MCF 10A (cell line): ENCODE measurements at regions not wholly inside any gene's neighbourhood (a gene's known extent, or its start where the extent isn't known, plus 50 kb on each side); places are given as distances from the start of the nearest gene placed in this dataset.

Experiments
- BruUV-seq: library from RNA; stranded (reverse); fragments of 400-500 nt; replicated peaks from 2 replicates; lab custom pipeline; 2021; lab: Mats Ljungman, UMichigan
- CTCF ChIA-PET: fragments of 300-600 bp; sonication (Branson Sonifier 250); formaldehyde crosslinking; extraction: SDS; loops from one replicate; lab custom pipeline; 2021; ENCODE audit warnings: antibody characterized with exemption, inconsistent platforms; lab: Yijun Ruan, JAX
- POLR2A ChIA-PET: fragments of 300-600, 350-650 bp; sonication (Branson Sonifier 250); formaldehyde crosslinking; extraction: SDS; loops from one replicate; lab custom pipeline; 2020; ENCODE audit warnings: antibody characterized with exemption, inconsistent platforms; lab: Yijun Ruan, JAX
- DNase-seq: peaks from one replicate; pipeline ENCODE4 v3.0.0-alpha.2; 2018; ENCODE audit not compliant: unreplicated experiment
- H3K27ac Mint-ChIP-seq: one replicate; pipeline ENCODE4 v1.8.0; 2022; ENCODE audit warnings: mild to moderate bottlenecking, low read depth, mixed read lengths; ENCODE audit not compliant: unreplicated experiment
- H3K27me3 Mint-ChIP-seq: one replicate; pipeline ENCODE4 v1.8.0; 2022; ENCODE audit warnings: mixed read lengths; ENCODE audit not compliant: insufficient read depth, unreplicated experiment
- H3K36me3 Mint-ChIP-seq: one replicate; pipeline ENCODE4 v1.8.0; 2022; ENCODE audit warnings: mild to moderate bottlenecking, moderate library complexity, mixed read lengths; ENCODE audit not compliant: insufficient read depth, unreplicated experiment
- H3K4me1 Mint-ChIP-seq: one replicate; pipeline ENCODE4 v1.8.0; 2022; ENCODE audit warnings: mixed read lengths; ENCODE audit not compliant: insufficient read depth, unreplicated experiment
- H3K4me3 Mint-ChIP-seq: one replicate; pipeline ENCODE4 v1.8.0; 2022; ENCODE audit warnings: mild to moderate bottlenecking, moderate library complexity, mixed read lengths; ENCODE audit not compliant: unreplicated experiment
- H3K9me3 Mint-ChIP-seq: one replicate; pipeline ENCODE4 v1.8.0; 2022; ENCODE audit warnings: mixed read lengths; ENCODE audit not compliant: unreplicated experiment
- intact Hi-C: fragments of 100-400 bp; cut with micrococcal nuclease; formaldehyde crosslinking; loops from 2 replicates; pipeline ENCODE4 v1.14.1; 2022
- TF ChIP-seq, protein P1 (sequence below): fragments of 200-600 bp; IDR thresholded peaks from one replicate; pipeline ENCODE4 v1.8.0; 2022; ENCODE audit warnings: antibody characterized with exemption, mild to moderate bottlenecking; ENCODE audit not compliant: unreplicated experiment

DNA sequence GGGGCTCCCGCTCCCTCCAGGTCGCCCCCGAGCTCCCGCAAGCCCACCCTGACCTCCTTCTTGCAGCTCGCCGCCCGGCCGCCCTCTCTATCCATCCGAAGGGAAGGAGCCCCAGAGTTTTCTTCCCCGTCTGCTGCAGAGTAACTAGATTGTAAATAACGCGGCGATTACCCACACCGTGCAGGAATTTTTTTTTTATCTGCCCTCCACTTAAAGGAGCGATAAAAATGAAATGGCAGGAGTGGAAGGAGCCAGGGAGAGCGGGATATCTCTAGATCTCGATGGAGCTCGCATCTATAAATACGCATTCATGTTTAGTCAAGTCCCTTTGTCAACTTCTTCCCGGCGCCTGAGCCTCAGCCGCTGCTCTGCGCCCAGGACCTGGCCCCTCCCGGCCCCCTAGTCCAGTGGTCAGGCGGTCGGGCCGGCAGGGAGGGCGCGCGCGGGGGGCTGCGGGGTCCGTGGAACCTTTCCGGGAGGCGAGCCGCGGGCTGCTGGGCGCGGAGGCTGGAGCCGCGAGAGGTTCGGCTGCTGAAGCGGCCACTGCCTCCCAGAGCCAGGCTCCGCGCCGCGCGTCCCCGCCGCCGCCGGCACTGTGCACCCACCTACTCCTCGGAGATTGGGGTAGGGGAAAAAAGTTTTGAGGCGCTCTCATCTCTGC is 386.0 kb downstream of the BCAT1 start:
- intact Hi-C loops, result no loop called here
- peak overlapping the region; percentile 77 for H3K4me3 Mint-ChIP-seq
- peak; percentile 9 for DNase-seq
- H3K9me3 Mint-ChIP-seq, result no peaks in the 10 kb centered on the region
- H3K27ac Mint-ChIP-seq, result no peak overlapping the region
- TF ChIP-seq, protein P1, sequence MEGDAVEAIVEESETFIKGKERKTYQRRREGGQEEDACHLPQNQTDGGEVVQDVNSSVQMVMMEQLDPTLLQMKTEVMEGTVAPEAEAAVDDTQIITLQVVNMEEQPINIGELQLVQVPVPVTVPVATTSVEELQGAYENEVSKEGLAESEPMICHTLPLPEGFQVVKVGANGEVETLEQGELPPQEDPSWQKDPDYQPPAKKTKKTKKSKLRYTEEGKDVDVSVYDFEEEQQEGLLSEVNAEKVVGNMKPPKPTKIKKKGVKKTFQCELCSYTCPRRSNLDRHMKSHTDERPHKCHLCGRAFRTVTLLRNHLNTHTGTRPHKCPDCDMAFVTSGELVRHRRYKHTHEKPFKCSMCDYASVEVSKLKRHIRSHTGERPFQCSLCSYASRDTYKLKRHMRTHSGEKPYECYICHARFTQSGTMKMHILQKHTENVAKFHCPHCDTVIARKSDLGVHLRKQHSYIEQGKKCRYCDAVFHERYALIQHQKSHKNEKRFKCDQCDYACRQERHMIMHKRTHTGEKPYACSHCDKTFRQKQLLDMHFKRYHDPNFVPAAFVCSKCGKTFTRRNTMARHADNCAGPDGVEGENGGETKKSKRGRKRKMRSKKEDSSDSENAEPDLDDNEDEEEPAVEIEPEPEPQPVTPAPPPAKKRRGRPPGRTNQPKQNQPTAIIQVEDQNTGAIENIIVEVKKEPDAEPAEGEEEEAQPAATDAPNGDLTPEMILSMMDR, result no peak
- H3K27me3 Mint-ChIP-seq, result no peaks in the 10 kb centered on the region
- no TSS peak for BruUV-seq
- ChIA-PET POLR2A (interaction anchor here (0.6 kb wide), 1 partner anchor 276 kb away, joined by 3 read pairs; no protein-coding TSS in a partner anchor), CTCF (interaction anchor here (1.1 kb wide), 1 partner anchor 8 kb away, joined by 5 read pairs; no protein-coding TSS in a partner anchor)
- H3K4me1 Mint-ChIP-seq, result peaks cover 8% of the 10 kb centered on the region
- H3K36me3 Mint-ChIP-seq, result no peaks in the 10 kb centered on the region

GRCh38 chr12:24561882-24562770 is 386.8 kb downstream of the BCAT1 start:
- Mint-ChIP-seq H3K4me1 (peaks cover 8% of the 10 kb centered on the region), H3K27ac (no peak overlapping the region), H3K4me3 (peak overlapping the region; percentile 77), H3K36me3 (no peaks in the 10 kb centered on the region), H3K9me3 (no peaks in the 10 kb centered on the region), H3K27me3 (no peaks in the 10 kb centered on the region)
- peak; percentile 31 for DNase-seq
- TF ChIP-seq, protein P1, result no peak
- intact Hi-C loops, result no loop called here
- ChIA-PET POLR2A (interaction anchor here (1.1 kb wide), 1 partner anchor 9 kb away, joined by 5 read pairs; no protein-coding TSS in a partner anchor), CTCF (interaction anchor here (0.7 to 1.1 kb wide), 3 partner anchors 9 to 1897 kb away, joined by 3 to 5 read pairs (median 3); no protein-coding TSS in a partner anchor)
- BruUV-seq, result no TSS peak

GRCh38 chr12:24561411-24561871 is 387.5 kb downstream of the BCAT1 start:
- ChIA-PET CTCF (interaction anchor here (0.6 to 0.7 kb wide), 3 partner anchors 45 to 1896 kb away, joined by 3 read pairs; no protein-coding TSS in a partner anchor), POLR2A (interaction anchor here (0.6 to 1.1 kb wide), 2 partner anchors 8 to 12 kb away, joined by 5 read pairs; no protein-coding TSS in a partner anchor)
- no peak overlapping the region for H3K27ac Mint-ChIP-seq
- intact Hi-C loops, result no loop called here
- H3K9me3 Mint-ChIP-seq, result no peaks in the 10 kb centered on the region
- H3K27me3 Mint-ChIP-seq, result no peaks in the 10 kb centered on the region
- TF ChIP-seq, protein P1, result no peak
- H3K4me3 Mint-ChIP-seq, result peak overlapping the region; percentile 77
- no peaks in the 10 kb centered on the region for H3K36me3 Mint-ChIP-seq
- BruUV-seq, result no TSS peak
- H3K4me1 Mint-ChIP-seq, result peaks cover 8% of the 10 kb centered on the region
- peak; percentile 9 for DNase-seq
